ENCODE measurements at regions not wholly inside any gene's neighbourhood (a gene's known extent, or its start where the extent isn't known, plus 50 kb on each side); places are given as distances from the start of the nearest gene placed in this dataset.

GRCh38 chr10:8511026-8511425, 456.5 kb downstream of the GATA3 start:
- TF ChIP-seq CTCF (conservative IDR thresholded peaks at IDR 0.05; ENCODE audit: low read depth, low read length) (no peak), MAFK (IDR thresholded peaks at IDR 0.05; ENCODE audit: low read depth, low read length) (no peak), SMC3 (IDR thresholded peaks at IDR 0.05; ENCODE audit: low read depth, low read length) (no peak), POLR2A (IDR thresholded peaks at IDR 0.05; ENCODE audit: low read depth, low read length) (no peak), RFX5 (IDR thresholded peaks at IDR 0.05; ENCODE audit: low read depth, low read length) (no peak), CEBPB (IDR thresholded peaks at IDR 0.05; ENCODE audit: low read depth, low read length) (no peak), FOS (IDR thresholded peaks at IDR 0.05; ENCODE audit: low read depth, low read length) (no peak), CHD1 (IDR thresholded peaks at IDR 0.05; ENCODE audit: low read depth, low read length) (no peak), RCOR1 (IDR thresholded peaks at IDR 0.05; ENCODE audit: insufficient replicate concordance, low read length) (no peak), RAD21 (IDR thresholded peaks at IDR 0.05; ENCODE audit: low read length) (no peak), USF2 (IDR thresholded peaks at IDR 0.05; ENCODE audit: low read depth, low read length) (no peak)

Measured in IMR-90 (cell line).